ENCODE measurements at regions not wholly inside any gene's neighbourhood (a gene's known extent, or its start where the extent isn't known, plus 50 kb on each side); places are given as distances from the start of the nearest gene placed in this dataset.
"Not testable (repeated sequence)": the region's sequence is repeated elsewhere in the genome, so short reads cannot be mapped to it uniquely, and the experiment has no call there.

GRCh38 chr10:71088054-71088453 is 124.3 kb upstream of the UNC5B start:
- ChIA-PET CTCF (interaction anchor here (0.6 to 1.1 kb wide), 3 partner anchors 120 to 197 kb away, joined by 3 read pairs; no protein-coding TSS in a partner anchor), POLR2A (no interaction called here)
- no peak overlapping the region for H3K4me3 ChIP-seq (ENCODE audit: low read depth, low read length)
- TF ChIP-seq, protein P1, sequence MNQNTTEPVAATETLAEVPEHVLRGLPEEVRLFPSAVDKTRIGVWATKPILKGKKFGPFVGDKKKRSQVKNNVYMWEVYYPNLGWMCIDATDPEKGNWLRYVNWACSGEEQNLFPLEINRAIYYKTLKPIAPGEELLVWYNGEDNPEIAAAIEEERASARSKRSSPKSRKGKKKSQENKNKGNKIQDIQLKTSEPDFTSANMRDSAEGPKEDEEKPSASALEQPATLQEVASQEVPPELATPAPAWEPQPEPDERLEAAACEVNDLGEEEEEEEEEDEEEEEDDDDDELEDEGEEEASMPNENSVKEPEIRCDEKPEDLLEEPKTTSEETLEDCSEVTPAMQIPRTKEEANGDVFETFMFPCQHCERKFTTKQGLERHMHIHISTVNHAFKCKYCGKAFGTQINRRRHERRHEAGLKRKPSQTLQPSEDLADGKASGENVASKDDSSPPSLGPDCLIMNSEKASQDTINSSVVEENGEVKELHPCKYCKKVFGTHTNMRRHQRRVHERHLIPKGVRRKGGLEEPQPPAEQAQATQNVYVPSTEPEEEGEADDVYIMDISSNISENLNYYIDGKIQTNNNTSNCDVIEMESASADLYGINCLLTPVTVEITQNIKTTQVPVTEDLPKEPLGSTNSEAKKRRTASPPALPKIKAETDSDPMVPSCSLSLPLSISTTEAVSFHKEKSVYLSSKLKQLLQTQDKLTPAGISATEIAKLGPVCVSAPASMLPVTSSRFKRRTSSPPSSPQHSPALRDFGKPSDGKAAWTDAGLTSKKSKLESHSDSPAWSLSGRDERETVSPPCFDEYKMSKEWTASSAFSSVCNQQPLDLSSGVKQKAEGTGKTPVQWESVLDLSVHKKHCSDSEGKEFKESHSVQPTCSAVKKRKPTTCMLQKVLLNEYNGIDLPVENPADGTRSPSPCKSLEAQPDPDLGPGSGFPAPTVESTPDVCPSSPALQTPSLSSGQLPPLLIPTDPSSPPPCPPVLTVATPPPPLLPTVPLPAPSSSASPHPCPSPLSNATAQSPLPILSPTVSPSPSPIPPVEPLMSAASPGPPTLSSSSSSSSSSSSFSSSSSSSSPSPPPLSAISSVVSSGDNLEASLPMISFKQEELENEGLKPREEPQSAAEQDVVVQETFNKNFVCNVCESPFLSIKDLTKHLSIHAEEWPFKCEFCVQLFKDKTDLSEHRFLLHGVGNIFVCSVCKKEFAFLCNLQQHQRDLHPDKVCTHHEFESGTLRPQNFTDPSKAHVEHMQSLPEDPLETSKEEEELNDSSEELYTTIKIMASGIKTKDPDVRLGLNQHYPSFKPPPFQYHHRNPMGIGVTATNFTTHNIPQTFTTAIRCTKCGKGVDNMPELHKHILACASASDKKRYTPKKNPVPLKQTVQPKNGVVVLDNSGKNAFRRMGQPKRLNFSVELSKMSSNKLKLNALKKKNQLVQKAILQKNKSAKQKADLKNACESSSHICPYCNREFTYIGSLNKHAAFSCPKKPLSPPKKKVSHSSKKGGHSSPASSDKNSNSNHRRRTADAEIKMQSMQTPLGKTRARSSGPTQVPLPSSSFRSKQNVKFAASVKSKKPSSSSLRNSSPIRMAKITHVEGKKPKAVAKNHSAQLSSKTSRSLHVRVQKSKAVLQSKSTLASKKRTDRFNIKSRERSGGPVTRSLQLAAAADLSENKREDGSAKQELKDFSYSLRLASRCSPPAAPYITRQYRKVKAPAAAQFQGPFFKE (tag by site-specific recombination; IDR thresholded peaks at IDR 0.05; ENCODE audit: borderline replicate concordance): no peak
- TF ChIP-seq ZNF2 (tag by site-specific recombination; IDR thresholded peaks at IDR 0.05) (no peak), FEZF1 (tag by site-specific recombination; IDR thresholded peaks at IDR 0.05) (no peak), ZNF155 (tag by site-specific recombination; IDR thresholded peaks at IDR 0.05) (no peak), RBAK (tag by site-specific recombination; IDR thresholded peaks at IDR 0.05) (no peak), ZNF175 (tag by site-specific recombination; IDR thresholded peaks at IDR 0.05) (no peak), ZNF664 (tag by site-specific recombination; IDR thresholded peaks at IDR 0.05) (no peak), ZNF341 (tag by site-specific recombination; IDR thresholded peaks at IDR 0.05; ENCODE audit: low read depth) (no peak), ZSCAN30 (tag by site-specific recombination; IDR thresholded peaks at IDR 0.05) (no peak)
- TF ChIP-seq, protein P2, sequence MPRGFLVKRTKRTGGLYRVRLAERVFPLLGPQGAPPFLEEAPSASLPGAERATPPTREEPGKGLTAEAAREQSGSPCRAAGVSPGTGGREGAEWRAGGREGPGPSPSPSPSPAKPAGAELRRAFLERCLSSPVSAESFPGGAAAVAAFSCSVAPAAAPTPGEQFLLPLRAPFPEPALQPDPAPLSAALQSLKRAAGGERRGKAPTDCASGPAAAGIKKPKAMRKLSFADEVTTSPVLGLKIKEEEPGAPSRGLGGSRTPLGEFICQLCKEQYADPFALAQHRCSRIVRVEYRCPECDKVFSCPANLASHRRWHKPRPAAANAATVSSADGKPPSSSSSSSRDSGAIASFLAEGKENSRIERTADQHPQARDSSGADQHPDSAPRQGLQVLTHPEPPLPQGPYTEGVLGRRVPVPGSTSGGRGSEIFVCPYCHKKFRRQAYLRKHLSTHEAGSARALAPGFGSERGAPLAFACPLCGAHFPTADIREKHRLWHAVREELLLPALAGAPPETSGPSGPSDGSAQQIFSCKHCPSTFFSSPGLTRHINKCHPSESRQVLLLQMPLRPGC (tag by site-specific recombination; IDR thresholded peaks at IDR 0.05): no peak
- no peaks in the 10 kb centered on the region for H3K36me3 ChIP-seq (ENCODE audit: control insufficient read depth in 2 of 2, insufficient read depth in 1 of 2, low read length in 2 of 2)
- H3K27ac ChIP-seq (ENCODE audit: extremely low read depth, low read depth, low read length): no peak overlapping the region
- H3K9me3 ChIP-seq (ENCODE audit: control insufficient read depth, insufficient read depth, low read depth, low read length): no peaks in the 10 kb centered on the region
- H3K4me1 ChIP-seq (ENCODE audit: control insufficient read depth, insufficient read depth, low read length): no peaks in the 10 kb centered on the region

GRCh38 chr10:71088578-71088977 is 123.8 kb upstream of the UNC5B start:
- CTCF ChIA-PET; H3K36me3 ChIP-seq (ENCODE audit: control insufficient read depth in 2 of 2, insufficient read depth in 1 of 2, low read length in 2 of 2); POLR2A ChIA-PET; H3K4me1 ChIP-seq (ENCODE audit: control insufficient read depth, insufficient read depth, low read length); H3K9me3 ChIP-seq (ENCODE audit: control insufficient read depth, insufficient read depth, low read depth, low read length); H3K4me3 ChIP-seq (ENCODE audit: low read depth, low read length); H3K27ac ChIP-seq (ENCODE audit: extremely low read depth, low read depth, low read length): not testable (repeated sequence)

GRCh38 chr10:71089162-71089561 is 123.2 kb upstream of the UNC5B start:
- H3K27ac ChIP-seq (ENCODE audit: extremely low read depth, low read depth, low read length): no peak overlapping the region
- ChIA-PET CTCF (interaction anchor here (0.6 kb wide), 1 partner anchor 155 kb away, joined by 4 read pairs; no protein-coding TSS in a partner anchor), POLR2A (no interaction called here)
- no peaks in the 10 kb centered on the region for H3K4me1 ChIP-seq (ENCODE audit: control insufficient read depth, insufficient read depth, low read length)
- no peak for TF ChIP-seq ZNF146 (tag by site-specific recombination; IDR thresholded peaks at IDR 0.05)
- TF ChIP-seq PRDM1 (tag by site-specific recombination; IDR thresholded peaks at IDR 0.05): no peak
- TF ChIP-seq ZNF473 (tag by site-specific recombination; IDR thresholded peaks at IDR 0.05): no peak
- no peak for TF ChIP-seq ZNF423 (tag by site-specific recombination; IDR thresholded peaks at IDR 0.05)
- no peak for TF ChIP-seq ZBTB49 (tag by site-specific recombination; IDR thresholded peaks at IDR 0.05; ENCODE audit: low read depth)
- H3K36me3 ChIP-seq (ENCODE audit: control insufficient read depth in 2 of 2, insufficient read depth in 1 of 2, low read length in 2 of 2): no peaks in the 10 kb centered on the region
- no peak overlapping the region for H3K4me3 ChIP-seq (ENCODE audit: low read depth, low read length)
- no peaks in the 10 kb centered on the region for H3K9me3 ChIP-seq (ENCODE audit: control insufficient read depth, insufficient read depth, low read depth, low read length)

All from HEK293 (cell line).